ENCODE measurements at regions not wholly inside any gene's neighbourhood (a gene's known extent, or its start where the extent isn't known, plus 50 kb on each side); places are given as distances from the start of the nearest gene placed in this dataset.

- no peak overlapping the region for H3K4me3 ChIP-seq
- TF ChIP-seq CTCF (IDR thresholded peaks at IDR 0.05; ENCODE audit: low read depth, low read length) = no peak
- H3K27ac ChIP-seq = no peak overlapping the region
- no peaks in the 10 kb centered on the region for H3K4me1 ChIP-seq (ENCODE audit: low read depth)
- H3K27me3 ChIP-seq = no peaks in the 10 kb centered on the region
- no peaks in the 10 kb centered on the region for H3K9me3 ChIP-seq (ENCODE audit: low read depth)
- no peaks in the 10 kb centered on the region for H3K36me3 ChIP-seq
- no peak for DNase-seq (ENCODE audit: low read depth in 1 of 2, low spot score in 1 of 2)
Measured at GRCh38 chr2:83282841-83283240, 1176.2 kb downstream of the SUCLG1 start.

- no peak for TF ChIP-seq CTCF (IDR thresholded peaks at IDR 0.05; ENCODE audit: low read depth, low read length)
- Histone ChIP-seq H3K4me1 (ENCODE audit: low read depth) (no peaks in the 10 kb centered on the region), H3K36me3 (no peaks in the 10 kb centered on the region), H3K4me3 (no peak overlapping the region), H3K27ac (no peak overlapping the region), H3K27me3 (no peaks in the 10 kb centered on the region), H3K9me3 (ENCODE audit: low read depth) (no peaks in the 10 kb centered on the region)
- no peak for DNase-seq (ENCODE audit: low read depth in 1 of 2, low spot score in 1 of 2)
Measured at GRCh38 chr2:83282043-83282795, 1176.9 kb downstream of the SUCLG1 start.

GRCh38 chr2:83280391-83280790 is 1178.7 kb downstream of the SUCLG1 start:
- Histone ChIP-seq H3K4me3 (no peak overlapping the region), H3K36me3 (no peaks in the 10 kb centered on the region), H3K27me3 (no peaks in the 10 kb centered on the region), H3K4me1 (ENCODE audit: low read depth) (no peaks in the 10 kb centered on the region), H3K9me3 (ENCODE audit: low read depth) (no peaks in the 10 kb centered on the region), H3K27ac (no peak overlapping the region)
- DNase-seq (ENCODE audit: low read depth in 1 of 2, low spot score in 1 of 2) = no peak
- no peak for TF ChIP-seq CTCF (IDR thresholded peaks at IDR 0.05; ENCODE audit: low read depth, low read length)

- no peaks in the 10 kb centered on the region for H3K36me3 ChIP-seq
- DNase-seq (ENCODE audit: low read depth in 1 of 2, low spot score in 1 of 2) = no peak
- H3K27me3 ChIP-seq = no peaks in the 10 kb centered on the region
- H3K4me1 ChIP-seq (ENCODE audit: low read depth) = no peaks in the 10 kb centered on the region
- H3K9me3 ChIP-seq (ENCODE audit: low read depth) = no peaks in the 10 kb centered on the region
- H3K4me3 ChIP-seq = no peak overlapping the region
- H3K27ac ChIP-seq = no peak overlapping the region
- no peak for TF ChIP-seq CTCF (IDR thresholded peaks at IDR 0.05; ENCODE audit: low read depth, low read length)
Measured at GRCh38 chr2:83273322-83273721, 1185.8 kb downstream of the SUCLG1 start.

- Histone ChIP-seq H3K27ac (no peak overlapping the region), H3K4me1 (ENCODE audit: low read depth) (no peaks in the 10 kb centered on the region), H3K27me3 (no peaks in the 10 kb centered on the region), H3K9me3 (ENCODE audit: low read depth) (no peaks in the 10 kb centered on the region), H3K36me3 (no peaks in the 10 kb centered on the region), H3K4me3 (no peak overlapping the region)
- no peak for DNase-seq (ENCODE audit: low read depth in 1 of 2, low spot score in 1 of 2)
- no peak for TF ChIP-seq CTCF (IDR thresholded peaks at IDR 0.05; ENCODE audit: low read depth, low read length)
Measured at GRCh38 chr2:83261591-83262136, 1197.4 kb downstream of the SUCLG1 start.

Measured in cardiac muscle cell (in vitro differentiated cells and primary cell).